T-cell (primary cell): ENCODE measurements at regions not wholly inside any gene's neighbourhood (a gene's known extent, or its start where the extent isn't known, plus 50 kb on each side); places are given as distances from the start of the nearest gene placed in this dataset.

ENCODE experiments used
- ATAC-seq, 4 experiments: fragments of 200-7000 bp in 3 of 4; fragments of 150-1000 bp in 1 of 4; cut with Tn5 transposase; replicated peaks in 1 of 4; 1 replicate in 3 of 4; 2 replicates in 1 of 4; pipeline ENCODE4 v1.10.0; 2021; ENCODE audit warnings: moderate library complexity in 3 of 4, mild to moderate bottlenecking in 2 of 4, moderate number of reproducible peaks in 1 of 4
- CTCF ChIA-PET, 2 donors: fragments of 300-600 bp; sonication (Branson Sonifier 250); formaldehyde crosslinking; loops; one replicate each; lab custom pipeline; 2022; ENCODE audit warnings: antibody characterized with exemption in 2 of 2; lab: Charles Lee
- POLR2A ChIA-PET, 2 donors: fragments of 300-600 bp; sonication (Branson Sonifier 250); formaldehyde crosslinking; loops; one replicate each; lab custom pipeline; 2022; ENCODE audit warnings: antibody characterized with exemption in 2 of 2; lab: Charles Lee
- DNase-seq, 35 experiments: peaks; one replicate each; pipeline versions ENCODE4 v3.0.0 to v3.0.0-alpha.2; 2013 to 2023
- H3K27ac ChIP-seq: one replicate; pipeline ENCODE4 v1.5.1; 2013; ENCODE audit warnings: low read length
- H3K27me3 ChIP-seq, 2 experiments: replicated peaks in 1 of 2; 1 replicate in 1 of 2; 2 replicates in 1 of 2; pipeline versions ENCODE4 v1.6.1 to v1.7.0; 2013; ENCODE audit warnings: low read length in 1 of 2, mixed read lengths in 1 of 2; ENCODE audit not compliant: control insufficient read depth in 2 of 2, insufficient read depth in 2 of 2; ENCODE audit errors: extremely low read depth in 1 of 2
- H3K36me3 ChIP-seq, 2 donors: 1 replicate in 1 of 2; 2 replicates in 1 of 2; pipeline versions ENCODE4 v1.6.1 to v1.7.0; 2013; ENCODE audit warnings: low read length in 1 of 2; ENCODE audit not compliant: control insufficient read depth in 2 of 2, insufficient read depth in 1 of 2; ENCODE audit errors: extremely low read depth in 1 of 2
- H3K4me1 ChIP-seq, 2 experiments: 1 replicate in 1 of 2; 2 replicates in 1 of 2; pipeline versions ENCODE4 v1.6.1 to v1.7.0; 2013; ENCODE audit warnings: low read length in 2 of 2, mixed read lengths in 1 of 2; ENCODE audit not compliant: insufficient read depth in 2 of 2, control insufficient read depth in 1 of 2; ENCODE audit errors: extremely low read depth in 1 of 2
- H3K4me3 ChIP-seq, 2 donors: 1 replicate in 1 of 2; 2 replicates in 1 of 2; pipeline versions ENCODE4 v1.5.1 to v1.7.0; 2013; ENCODE audit warnings: mild to moderate bottlenecking in 2 of 2, low read length in 1 of 2, moderate library complexity in 1 of 2; ENCODE audit not compliant: control insufficient read depth in 1 of 2; ENCODE audit errors: extremely low read depth in 1 of 2
- H3K9me3 ChIP-seq: 2 replicates; pipeline ENCODE4 v1.7.0; 2013
- H3K27ac Mint-ChIP-seq, 2 donors: one replicate each; pipeline ENCODE4 v1.8.0; 2020 to 2021; ENCODE audit warnings: mild to moderate bottlenecking in 2 of 2, mixed read lengths in 2 of 2
- H3K27me3 Mint-ChIP-seq, 2 donors: one replicate each; pipeline ENCODE4 v1.8.0; 2021 to 2022; ENCODE audit warnings: mixed read lengths in 2 of 2
- H3K36me3 Mint-ChIP-seq: one replicate; pipeline ENCODE4 v1.8.0; 2021; ENCODE audit warnings: mixed read lengths
- H3K4me1 Mint-ChIP-seq, 3 donors: one replicate each; pipeline ENCODE4 v1.8.0; 2020 to 2022; ENCODE audit warnings: mixed read lengths in 3 of 3, mild to moderate bottlenecking in 1 of 3
- H3K4me3 Mint-ChIP-seq, 3 donors: one replicate each; pipeline ENCODE4 v1.8.0; 2020 to 2022; ENCODE audit warnings: mild to moderate bottlenecking in 3 of 3, mixed read lengths in 3 of 3, moderate library complexity in 3 of 3
- H3K9me3 Mint-ChIP-seq, 3 donors: one replicate each; pipeline ENCODE4 v1.8.0; 2020 to 2022; ENCODE audit warnings: mixed read lengths in 3 of 3
- WGBS: methylation state at CpG from one replicate; pipeline ENCODE4 v1.1.5; 2013; ENCODE audit warnings: missing lambda C conversion rate; ENCODE audit not compliant: insufficient coverage; 5-methylcytosine and 5-hydroxymethylcytosine counted together

- no peaks in the 10 kb centered on the region for H3K36me3 Mint-ChIP-seq
- ChIA-PET CTCF (no interaction called here), POLR2A (interaction anchor here in 1 of 2 donors (0.6 kb wide), 1 partner anchor 1196 kb away, joined by 3 read pairs; no protein-coding TSS in a partner anchor)
- H3K9me3 Mint-ChIP-seq: no peaks in the 10 kb centered on the region
- Histone ChIP-seq H3K9me3 (no peaks in the 10 kb centered on the region), H3K4me1 (no peaks in the 10 kb centered on the region), H3K36me3 (no peaks in the 10 kb centered on the region), H3K4me3 (no peak overlapping the region), H3K27ac (no peak overlapping the region), H3K27me3 (peaks cover 0 to 2% of the 10 kb centered on the region in 2 experiments)
- ATAC-seq: no peak
- H3K4me3 Mint-ChIP-seq: no peak overlapping the region
- H3K27me3 Mint-ChIP-seq: peaks cover 0 to 2% of the 10 kb centered on the region in 2 donors
- WGBS: 88% methylated on average over 5 of the region's 5 CpGs
- H3K4me1 Mint-ChIP-seq: no peaks in the 10 kb centered on the region
- no peak overlapping the region for H3K27ac Mint-ChIP-seq
- DNase-seq: no peak
These were observed 213.5 kb upstream of the NRIP1 start for GRCh38 chr21:15278279-15278678.

- Mint-ChIP-seq H3K9me3 (no peaks in the 10 kb centered on the region), H3K4me3 (no peak overlapping the region), H3K27ac (no peak overlapping the region), H3K36me3 (no peaks in the 10 kb centered on the region), H3K4me1 (no peaks in the 10 kb centered on the region), H3K27me3 (peaks cover 0 to 2% of the 10 kb centered on the region in 2 donors)
- Histone ChIP-seq H3K27ac (no peak overlapping the region), H3K27me3 (peaks cover 0 to 2% of the 10 kb centered on the region in 2 experiments), H3K9me3 (no peaks in the 10 kb centered on the region), H3K4me1 (no peaks in the 10 kb centered on the region), H3K36me3 (no peaks in the 10 kb centered on the region), H3K4me3 (no peak overlapping the region)
- DNase-seq: no peak
- ChIA-PET POLR2A (no interaction called here), CTCF (no interaction called here)
- ATAC-seq: no peak
- WGBS: no CpG with 5 or more reads among the region's 4 CpGs
These were observed 214.1 kb upstream of the NRIP1 start for GRCh38 chr21:15278851-15279250.

GRCh38 chr21:15279482-15279881 lies 214.7 kb upstream of the NRIP1 start:
- Mint-ChIP-seq H3K27ac (no peak overlapping the region), H3K9me3 (peaks cover 0 to 3% (median 0%) of the 10 kb centered on the region in 3 donors), H3K4me3 (no peak overlapping the region), H3K36me3 (no peaks in the 10 kb centered on the region), H3K27me3 (peaks cover 0 to 2% of the 10 kb centered on the region in 2 donors), H3K4me1 (no peaks in the 10 kb centered on the region)
- no peak overlapping the region for H3K4me3 ChIP-seq
- no peaks in the 10 kb centered on the region for H3K4me1 ChIP-seq
- ChIA-PET POLR2A (no interaction called here), CTCF (no interaction called here)
- no peak overlapping the region for H3K27ac ChIP-seq
- ATAC-seq (no peak), DNase-seq (no peak)
- no peaks in the 10 kb centered on the region for H3K36me3 ChIP-seq
- peaks cover 0 to 2% of the 10 kb centered on the region in 2 experiments for H3K27me3 ChIP-seq
- no CpG with 5 or more reads among the region's 1 CpG for WGBS
- H3K9me3 ChIP-seq: no peaks in the 10 kb centered on the region

GRCh38 chr21:15281714-15282113 lies 216.9 kb upstream of the NRIP1 start:
- ATAC-seq (no peak), DNase-seq (no peak)
- peaks cover 0 to 2% of the 10 kb centered on the region in 2 donors for H3K27me3 Mint-ChIP-seq
- no peaks in the 10 kb centered on the region for H3K4me1 Mint-ChIP-seq
- Histone ChIP-seq H3K4me1 (no peaks in the 10 kb centered on the region), H3K36me3 (no peaks in the 10 kb centered on the region), H3K4me3 (no peak overlapping the region), H3K9me3 (no peaks in the 10 kb centered on the region), H3K27ac (no peak overlapping the region), H3K27me3 (peaks cover 0 to 2% of the 10 kb centered on the region in 2 experiments)
- WGBS: 67% methylated on average over 1 of the region's 3 CpGs
- ChIA-PET POLR2A (interaction anchor here in 1 of 2 donors (0.6 kb wide), 1 partner anchor 867 kb away, joined by 3 read pairs; no protein-coding TSS in a partner anchor), CTCF (interaction anchor here in 1 of 2 donors (0.7 kb wide), 1 partner anchor 92 kb away, joined by 6 read pairs; no protein-coding TSS in a partner anchor)
- no peaks in the 10 kb centered on the region for H3K36me3 Mint-ChIP-seq
- no peak overlapping the region for H3K27ac Mint-ChIP-seq
- no peak overlapping the region for H3K4me3 Mint-ChIP-seq
- peaks cover 0 to 3% (median 0%) of the 10 kb centered on the region in 3 donors for H3K9me3 Mint-ChIP-seq

GRCh38 chr21:15282665-15283064 lies 217.9 kb upstream of the NRIP1 start:
- no peak overlapping the region for H3K4me3 Mint-ChIP-seq
- ATAC-seq (no peak), DNase-seq (no peak)
- ChIA-PET CTCF (no interaction called here), POLR2A (no interaction called here)
- H3K9me3 Mint-ChIP-seq: peaks cover 0 to 3% (median 0%) of the 10 kb centered on the region in 3 donors
- no peak overlapping the region for H3K4me3 ChIP-seq
- WGBS: no CpG with 5 or more reads among the region's 1 CpG
- no peak overlapping the region for H3K27ac Mint-ChIP-seq
- peaks cover 0 to 2% of the 10 kb centered on the region in 2 experiments for H3K27me3 ChIP-seq
- H3K9me3 ChIP-seq: no peaks in the 10 kb centered on the region
- H3K36me3 Mint-ChIP-seq: no peaks in the 10 kb centered on the region
- H3K27me3 Mint-ChIP-seq: peaks cover 0 to 2% of the 10 kb centered on the region in 2 donors
- no peaks in the 10 kb centered on the region for H3K4me1 Mint-ChIP-seq
- no peaks in the 10 kb centered on the region for H3K36me3 ChIP-seq
- no peak overlapping the region for H3K27ac ChIP-seq
- no peaks in the 10 kb centered on the region for H3K4me1 ChIP-seq

- Histone ChIP-seq H3K9me3 (no peaks in the 10 kb centered on the region), H3K36me3 (no peaks in the 10 kb centered on the region), H3K4me3 (no peak overlapping the region), H3K4me1 (no peaks in the 10 kb centered on the region), H3K27me3 (peaks cover 0 to 2% of the 10 kb centered on the region in 2 experiments), H3K27ac (no peak overlapping the region)
- no peaks in the 10 kb centered on the region for H3K4me1 Mint-ChIP-seq
- H3K9me3 Mint-ChIP-seq: peaks cover 0 to 3% (median 0%) of the 10 kb centered on the region in 3 donors
- H3K36me3 Mint-ChIP-seq: no peaks in the 10 kb centered on the region
- ChIA-PET POLR2A (no interaction called here), CTCF (no interaction called here)
- ATAC-seq: no peak
- H3K27me3 Mint-ChIP-seq: peaks cover 0 to 2% of the 10 kb centered on the region in 2 donors
- no peak for DNase-seq
- no peak overlapping the region for H3K4me3 Mint-ChIP-seq
- no peak overlapping the region for H3K27ac Mint-ChIP-seq
These were observed 218.3 kb upstream of the NRIP1 start for GRCh38 chr21:15283138-15283537.

- H3K27me3 ChIP-seq: peaks cover 0 to 2% of the 10 kb centered on the region in 2 experiments
- no peak overlapping the region for H3K4me3 Mint-ChIP-seq
- no peak overlapping the region for H3K27ac Mint-ChIP-seq
- no peaks in the 10 kb centered on the region for H3K9me3 ChIP-seq
- DNase-seq: no peak
- H3K4me1 Mint-ChIP-seq: no peaks in the 10 kb centered on the region
- peaks cover 0 to 3% (median 0%) of the 10 kb centered on the region in 3 donors for H3K9me3 Mint-ChIP-seq
- ChIA-PET POLR2A (no interaction called here), CTCF (no interaction called here)
- ATAC-seq: no peak
- H3K4me1 ChIP-seq: no peaks in the 10 kb centered on the region
- peaks cover 0 to 2% of the 10 kb centered on the region in 2 donors for H3K27me3 Mint-ChIP-seq
- no peaks in the 10 kb centered on the region for H3K36me3 ChIP-seq
- no peak overlapping the region for H3K27ac ChIP-seq
- WGBS: no CpG with 5 or more reads among the region's 2 CpGs
- no peak overlapping the region for H3K4me3 ChIP-seq
- H3K36me3 Mint-ChIP-seq: no peaks in the 10 kb centered on the region
These were observed 219.0 kb upstream of the NRIP1 start for GRCh38 chr21:15283789-15284188.
